ENCODE measurements at regions not wholly inside any gene's neighbourhood (a gene's known extent, or its start where the extent isn't known, plus 50 kb on each side); places are given as distances from the start of the nearest gene placed in this dataset.

GRCh38 chr16:86045591-86045971 lies 146.6 kb downstream of the IRF8 start:
- Histone ChIP-seq H3K4me3 (ENCODE audit: low read length in 2 of 2) (no peak overlapping the region), H2BK15ac (ENCODE audit: low read length) (no peak overlapping the region), H3K4me2 (ENCODE audit: insufficient read depth, low read length, poor library complexity, severe bottlenecking) (no peak overlapping the region), H3K4me1 (ENCODE audit: control insufficient read depth in 2 of 2, insufficient read depth in 1 of 2, low read depth in 1 of 2, low read length in 2 of 2) (peaks cover 0 to 9% of the 10 kb centered on the region in 2 donors), H3K79me1 (ENCODE audit: low read depth, low read length) (no peaks in the 10 kb centered on the region), H3K9me3 (replicated peaks in 1 of 2; ENCODE audit: control insufficient read depth in 2 of 2, insufficient read depth in 1 of 2, low read depth in 1 of 2, low read length in 2 of 2) (no peaks in the 10 kb centered on the region), H2AK5ac (ENCODE audit: low read depth, low read length) (no peak overlapping the region), H4K8ac (ENCODE audit: low read depth, low read length) (no peak overlapping the region), H2BK120ac (ENCODE audit: low read depth, low read length) (no peak overlapping the region), H3K23ac (ENCODE audit: low read depth, low read length, poor library complexity) (no peak overlapping the region), H3K4ac (ENCODE audit: low read length) (no peak overlapping the region), H3K14ac (ENCODE audit: low read length) (no peak overlapping the region), H3K18ac (ENCODE audit: low read length) (no peak overlapping the region), H3K27ac (replicated peaks; ENCODE audit: low read length) (no peak overlapping the region), H3K9ac (ENCODE audit: low read depth, low read length, poor library complexity) (no peak overlapping the region), H3K27me3 (ENCODE audit: control insufficient read depth in 3 of 3, insufficient read depth in 3 of 3, low read depth in 1 of 3, low read length in 3 of 3) (peaks cover 0 to 41% (median 0%) of the 10 kb centered on the region in 3 experiments), H2BK12ac (ENCODE audit: low read length) (no peak overlapping the region), H2AFZ (ENCODE audit: low read length) (no peak overlapping the region), H3K36me3 (replicated peaks in 1 of 2; ENCODE audit: control insufficient read depth in 2 of 2, insufficient read depth in 2 of 2, low read length in 2 of 2) (no peaks in the 10 kb centered on the region), H4K91ac (ENCODE audit: low read depth, low read length, poor library complexity) (no peak overlapping the region), H2BK5ac (ENCODE audit: low read length) (no peak overlapping the region)
- DNase-seq (ENCODE audit: low spot score), result no peak
- no CpG with 5 or more reads among the region's 8 CpGs for WGBS, 2 donors (ENCODE audit: extremely low coverage in 2 of 2, insufficient read length in 2 of 2, insufficient replicate concordance in 1 of 2)

GRCh38 chr16:86046026-86046425 lies 147.1 kb downstream of the IRF8 start:
- H2AK5ac ChIP-seq (ENCODE audit: low read depth, low read length), result no peak overlapping the region
- no peak overlapping the region for H3K9ac ChIP-seq (ENCODE audit: low read depth, low read length, poor library complexity)
- no peak overlapping the region for H4K91ac ChIP-seq (ENCODE audit: low read depth, low read length, poor library complexity)
- H3K36me3 ChIP-seq (replicated peaks in 1 of 2; ENCODE audit: control insufficient read depth in 2 of 2, insufficient read depth in 2 of 2, low read length in 2 of 2), result no peaks in the 10 kb centered on the region
- H2BK5ac ChIP-seq (ENCODE audit: low read length), result no peak overlapping the region
- H3K4me1 ChIP-seq (ENCODE audit: control insufficient read depth in 2 of 2, insufficient read depth in 1 of 2, low read depth in 1 of 2, low read length in 2 of 2), result peaks cover 0 to 8% of the 10 kb centered on the region in 2 donors
- peak overlapping the region; percentile 32 for H2BK15ac ChIP-seq (ENCODE audit: low read length)
- H3K4me3 ChIP-seq (ENCODE audit: low read length in 2 of 2), result no peak overlapping the region
- no peak overlapping the region for H2AFZ ChIP-seq (ENCODE audit: low read length)
- peaks cover 0 to 42% (median 0%) of the 10 kb centered on the region in 3 experiments for H3K27me3 ChIP-seq (ENCODE audit: control insufficient read depth in 3 of 3, insufficient read depth in 3 of 3, low read depth in 1 of 3, low read length in 3 of 3)
- peak overlapping the region; percentile 15 for H3K18ac ChIP-seq (ENCODE audit: low read length)
- no peak overlapping the region for H2BK120ac ChIP-seq (ENCODE audit: low read depth, low read length)
- no peak overlapping the region for H3K27ac ChIP-seq (replicated peaks; ENCODE audit: low read length)
- H3K4ac ChIP-seq (ENCODE audit: low read length), result no peak overlapping the region
- no peak overlapping the region for H2BK12ac ChIP-seq (ENCODE audit: low read length)
- H3K79me1 ChIP-seq (ENCODE audit: low read depth, low read length), result no peaks in the 10 kb centered on the region
- no peak overlapping the region for H3K14ac ChIP-seq (ENCODE audit: low read length)
- no peak for DNase-seq (ENCODE audit: low spot score)
- H3K9me3 ChIP-seq (replicated peaks in 1 of 2; ENCODE audit: control insufficient read depth in 2 of 2, insufficient read depth in 1 of 2, low read depth in 1 of 2, low read length in 2 of 2), result no peaks in the 10 kb centered on the region
- H3K4me2 ChIP-seq (ENCODE audit: insufficient read depth, low read length, poor library complexity, severe bottlenecking), result no peak overlapping the region
- WGBS, 2 donors (ENCODE audit: extremely low coverage in 2 of 2, insufficient read length in 2 of 2, insufficient replicate concordance in 1 of 2), result no CpG with 5 or more reads among the region's 6 CpGs
- H4K8ac ChIP-seq (ENCODE audit: low read depth, low read length), result no peak overlapping the region
- no peak overlapping the region for H3K23ac ChIP-seq (ENCODE audit: low read depth, low read length, poor library complexity)

- no peak for DNase-seq (ENCODE audit: low spot score)
- Histone ChIP-seq H2BK120ac (ENCODE audit: low read depth, low read length) (no peak overlapping the region), H3K9ac (ENCODE audit: low read depth, low read length, poor library complexity) (no peak overlapping the region), H3K18ac (ENCODE audit: low read length) (peak overlapping the region; percentile 42), H3K23ac (ENCODE audit: low read depth, low read length, poor library complexity) (no peak overlapping the region), H3K27me3 (ENCODE audit: control insufficient read depth in 3 of 3, insufficient read depth in 3 of 3, low read depth in 1 of 3, low read length in 3 of 3) (peaks cover 0 to 45% (median 0%) of the 10 kb centered on the region in 3 experiments), H2AK5ac (ENCODE audit: low read depth, low read length) (no peak overlapping the region), H3K79me1 (ENCODE audit: low read depth, low read length) (no peaks in the 10 kb centered on the region), H2BK12ac (ENCODE audit: low read length) (no peak overlapping the region), H3K4me2 (ENCODE audit: insufficient read depth, low read length, poor library complexity, severe bottlenecking) (no peak overlapping the region), H2BK15ac (ENCODE audit: low read length) (no peak overlapping the region), H3K4ac (ENCODE audit: low read length) (no peak overlapping the region), H3K4me3 (ENCODE audit: low read length in 2 of 2) (no peak overlapping the region), H4K8ac (ENCODE audit: low read depth, low read length) (no peak overlapping the region), H3K14ac (ENCODE audit: low read length) (no peak overlapping the region), H3K27ac (replicated peaks; ENCODE audit: low read length) (no peak overlapping the region), H2BK5ac (ENCODE audit: low read length) (no peak overlapping the region), H3K9me3 (replicated peaks in 1 of 2; ENCODE audit: control insufficient read depth in 2 of 2, insufficient read depth in 1 of 2, low read depth in 1 of 2, low read length in 2 of 2) (no peaks in the 10 kb centered on the region), H3K4me1 (ENCODE audit: control insufficient read depth in 2 of 2, insufficient read depth in 1 of 2, low read depth in 1 of 2, low read length in 2 of 2) (peaks cover 0 to 8% of the 10 kb centered on the region in 2 donors), H3K36me3 (replicated peaks in 1 of 2; ENCODE audit: control insufficient read depth in 2 of 2, insufficient read depth in 2 of 2, low read length in 2 of 2) (no peaks in the 10 kb centered on the region), H2AFZ (ENCODE audit: low read length) (no peak overlapping the region), H4K91ac (ENCODE audit: low read depth, low read length, poor library complexity) (no peak overlapping the region)
- WGBS, 2 donors (ENCODE audit: extremely low coverage in 2 of 2, insufficient read length in 2 of 2, insufficient replicate concordance in 1 of 2), result no CpG with 5 or more reads among the region's 9 CpGs
Observed at GRCh38 chr16:86046667-86047270, 147.8 kb downstream of the IRF8 start.

GRCh38 chr16:86048221-86048620 lies 149.3 kb downstream of the IRF8 start:
- DNase-seq (ENCODE audit: low spot score), result no peak
- no CpG with 5 or more reads among the region's 11 CpGs for WGBS, 2 donors (ENCODE audit: extremely low coverage in 2 of 2, insufficient read length in 2 of 2, insufficient replicate concordance in 1 of 2)
- H3K23ac ChIP-seq (ENCODE audit: low read depth, low read length, poor library complexity), result no peak overlapping the region

More at GRCh38 chr16:86048221-86048620, 149.3 kb downstream of the IRF8 start:
- peaks cover 0 to 45% (median 0%) of the 10 kb centered on the region in 3 experiments for H3K27me3 ChIP-seq (ENCODE audit: control insufficient read depth in 3 of 3, insufficient read depth in 3 of 3, low read depth in 1 of 3, low read length in 3 of 3)
- no peak overlapping the region for H2BK5ac ChIP-seq (ENCODE audit: low read length)
- H2AK5ac ChIP-seq (ENCODE audit: low read depth, low read length), result no peak overlapping the region
- H2BK15ac ChIP-seq (ENCODE audit: low read length), result no peak overlapping the region
- no peak overlapping the region for H2BK12ac ChIP-seq (ENCODE audit: low read length)
- no peak overlapping the region for H3K9ac ChIP-seq (ENCODE audit: low read depth, low read length, poor library complexity)
- no peak overlapping the region for H2AFZ ChIP-seq (ENCODE audit: low read length)
- no peak overlapping the region for H3K27ac ChIP-seq (replicated peaks; ENCODE audit: low read length)
- H3K4me3 ChIP-seq (ENCODE audit: low read length in 2 of 2), result no peak overlapping the region
- H4K91ac ChIP-seq (ENCODE audit: low read depth, low read length, poor library complexity), result no peak overlapping the region
- H3K4ac ChIP-seq (ENCODE audit: low read length), result no peak overlapping the region
- H2BK120ac ChIP-seq (ENCODE audit: low read depth, low read length), result no peak overlapping the region
- H3K4me2 ChIP-seq (ENCODE audit: insufficient read depth, low read length, poor library complexity, severe bottlenecking), result no peak overlapping the region
- H3K4me1 ChIP-seq (ENCODE audit: control insufficient read depth in 2 of 2, insufficient read depth in 1 of 2, low read depth in 1 of 2, low read length in 2 of 2), result peaks cover 0 to 7% of the 10 kb centered on the region in 2 donors
- no peaks in the 10 kb centered on the region for H3K36me3 ChIP-seq (replicated peaks in 1 of 2; ENCODE audit: control insufficient read depth in 2 of 2, insufficient read depth in 2 of 2, low read length in 2 of 2)
- H3K79me1 ChIP-seq (ENCODE audit: low read depth, low read length), result no peaks in the 10 kb centered on the region
- no peaks in the 10 kb centered on the region for H3K9me3 ChIP-seq (replicated peaks in 1 of 2; ENCODE audit: control insufficient read depth in 2 of 2, insufficient read depth in 1 of 2, low read depth in 1 of 2, low read length in 2 of 2)
- H3K14ac ChIP-seq (ENCODE audit: low read length), result no peak overlapping the region
- H4K8ac ChIP-seq (ENCODE audit: low read depth, low read length), result no peak overlapping the region
- H3K18ac ChIP-seq (ENCODE audit: low read length), result peak overlapping the region; percentile 41
